ENCODE measurements at regions not wholly inside any gene's neighbourhood (a gene's known extent, or its start where the extent isn't known, plus 50 kb on each side); places are given as distances from the start of the nearest gene placed in this dataset.
"Not testable (repeated sequence)": the region's sequence is repeated elsewhere in the genome, so short reads cannot be mapped to it uniquely, and the experiment has no call there.

GRCh38 chr16:47903470-47903869 lies 252.3 kb downstream of the ABCC12 start:
- DNase-seq: no peak

- not testable (repeated sequence) for DNase-seq
Observed at GRCh38 chr16:47897105-47897504, 258.7 kb downstream of the ABCC12 start.

GRCh38 chr16:47895146-47895545 lies 260.6 kb downstream of the ABCC12 start:
- DNase-seq: no peak

- no peak for DNase-seq
Observed at GRCh38 chr16:47892999-47893398, 262.8 kb downstream of the ABCC12 start.

GRCh38 chr16:47888734-47889133 lies 267.1 kb downstream of the ABCC12 start:
- DNase-seq: no peak

- DNase-seq: no peak
Observed at GRCh38 chr16:47888142-47888541, 267.7 kb downstream of the ABCC12 start.

- no peak for DNase-seq
Observed at GRCh38 chr16:47887496-47887895, 268.3 kb downstream of the ABCC12 start.

GRCh38 chr16:47886631-47887415 lies 269.0 kb downstream of the ABCC12 start:
- DNase-seq: no peak

- DNase-seq: no peak
Observed at GRCh38 chr16:47886139-47886538, 269.7 kb downstream of the ABCC12 start.

GRCh38 chr16:47885489-47885888 lies 270.3 kb downstream of the ABCC12 start:
- no peak for DNase-seq

GRCh38 chr16:47884116-47884725 lies 271.6 kb downstream of the ABCC12 start:
- DNase-seq: no peak

GRCh38 chr16:47881574-47881973 lies 274.2 kb downstream of the ABCC12 start:
- DNase-seq: no peak

- no peak for DNase-seq
Observed at GRCh38 chr16:47880653-47881052, 275.1 kb downstream of the ABCC12 start.

GRCh38 chr16:47877166-47877565 lies 278.6 kb downstream of the ABCC12 start:
- DNase-seq: no peak

- DNase-seq: no peak
Observed at GRCh38 chr16:47876511-47876910, 279.3 kb downstream of the ABCC12 start.

GRCh38 chr16:47873434-47873833 lies 282.4 kb downstream of the ABCC12 start:
- DNase-seq: no peak

- no peak for DNase-seq
Observed at GRCh38 chr16:47872225-47872624, 283.6 kb downstream of the ABCC12 start.

GRCh38 chr16:47866423-47866822 lies 289.4 kb downstream of the ABCC12 start:
- DNase-seq: no peak

GRCh38 chr16:47865337-47865855 lies 290.4 kb downstream of the ABCC12 start:
- DNase-seq: no peak

GRCh38 chr16:47864262-47864661 lies 291.5 kb downstream of the ABCC12 start:
- not testable (repeated sequence) for DNase-seq

- no peak for DNase-seq
Observed at GRCh38 chr16:47861999-47862398, 293.8 kb downstream of the ABCC12 start.

- no peak for DNase-seq
Observed at GRCh38 chr16:47858333-47858982, 297.3 kb downstream of the ABCC12 start.

- no peak for DNase-seq
Observed at GRCh38 chr16:47855431-47855830, 300.4 kb downstream of the ABCC12 start.

- no peak for DNase-seq
Observed at GRCh38 chr16:47854737-47855136, 301.1 kb downstream of the ABCC12 start.

Data from CD4-positive, alpha-beta T cell treated with Interleukin-17A for 1 hour (primary cell).